NB4 (cell line): ENCODE measurements at regions not wholly inside any gene's neighbourhood (a gene's known extent, or its start where the extent isn't known, plus 50 kb on each side); places are given as distances from the start of the nearest gene placed in this dataset.

Experiments
- CTCF ChIP-seq: IDR thresholded peaks from one replicate; pipeline ENCODE4 v1.5.1; 2012; ENCODE audit warnings: low read depth, low read length
- MAX ChIP-seq: IDR thresholded peaks from 2 replicates; pipeline ENCODE4 v1.6.1; 2011; ENCODE audit warnings: low read depth, low read length
- MYC ChIP-seq: IDR thresholded peaks from 2 replicates; pipeline ENCODE4 v1.6.1; 2011; ENCODE audit warnings: low read depth, low read length
- POLR2A ChIP-seq: IDR thresholded peaks from 2 replicates; pipeline ENCODE4 v1.6.1; 2011; ENCODE audit warnings: mild to moderate bottlenecking; ENCODE audit not compliant: insufficient read length; ENCODE audit errors: extremely low read depth

DNA sequence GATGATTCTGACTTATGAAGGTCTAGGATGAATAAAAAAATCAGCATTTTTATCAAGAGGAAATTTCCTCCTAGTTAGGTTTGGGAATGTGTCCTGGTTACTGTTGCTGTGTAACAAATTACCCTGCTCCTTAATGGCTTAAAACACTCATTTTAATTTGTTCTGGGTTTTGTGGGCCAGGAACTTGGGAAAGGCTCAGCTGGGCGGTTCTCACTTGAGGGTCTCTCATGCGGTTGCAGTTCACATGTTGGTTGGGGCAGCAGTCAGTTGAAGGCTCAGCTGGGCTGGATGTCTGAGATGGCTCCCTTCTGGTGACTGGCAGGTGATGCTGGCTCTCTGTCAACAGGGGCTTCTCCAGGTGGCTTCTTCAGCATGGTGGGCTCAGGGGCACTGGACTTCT, 214.6 kb downstream of the RBM19 start:
- TF ChIP-seq CTCF (no peak), POLR2A (no peak), MAX (no peak), MYC (no peak)
